IMR-90 (cell line): ENCODE measurements at regions not wholly inside any gene's neighbourhood (a gene's known extent, or its start where the extent isn't known, plus 50 kb on each side); places are given as distances from the start of the nearest gene placed in this dataset.

Source experiments
- BHLHE40 ChIP-seq: fragments of 150-350 bp; IDR thresholded peaks from 2 replicates; pipeline ENCODE4 v1.6.1; 2016; ENCODE audit warnings: mild to moderate bottlenecking, low read depth, low read length
- MAZ ChIP-seq: IDR thresholded peaks from 2 replicates; pipeline ENCODE4 v1.6.1; 2012; ENCODE audit warnings: low read depth, mild to moderate bottlenecking, low read length, improper control_type of control experiment, moderate library complexity, borderline replicate concordance
- POLR2A ChIP-seq: IDR thresholded peaks from 2 replicates; pipeline ENCODE4 v1.6.1; 2012; ENCODE audit warnings: mild to moderate bottlenecking, low read depth, low read length
- RAD21 ChIP-seq: IDR thresholded peaks from 2 replicates; pipeline ENCODE4 v1.6.1; 2012; ENCODE audit warnings: low read length, improper control_type of control experiment
- TF ChIP-seq, protein P1 (sequence below): conservative IDR thresholded peaks from 2 replicates; pipeline ENCODE4 v1.5.1; 2012; ENCODE audit warnings: mild to moderate bottlenecking, low read depth, low read length, improper control_type of control experiment

DNA sequence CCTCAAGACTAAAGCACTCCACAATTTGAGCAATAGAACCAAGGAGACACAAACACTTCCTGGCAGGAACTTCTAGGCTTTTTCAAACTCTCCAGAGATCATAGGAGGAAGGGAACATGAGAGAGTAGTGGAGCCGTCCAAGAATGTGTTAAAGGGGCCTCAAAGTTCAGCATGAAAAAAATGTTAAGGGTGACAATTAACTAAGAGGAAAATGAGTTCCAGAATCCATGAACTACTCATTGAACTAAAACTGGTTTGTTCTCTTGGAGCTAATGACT is 122.0 kb downstream of the WIF1 start:
- no peak for TF ChIP-seq POLR2A
- no peak for TF ChIP-seq BHLHE40
- no peak for TF ChIP-seq MAZ
- TF ChIP-seq, protein P1, sequence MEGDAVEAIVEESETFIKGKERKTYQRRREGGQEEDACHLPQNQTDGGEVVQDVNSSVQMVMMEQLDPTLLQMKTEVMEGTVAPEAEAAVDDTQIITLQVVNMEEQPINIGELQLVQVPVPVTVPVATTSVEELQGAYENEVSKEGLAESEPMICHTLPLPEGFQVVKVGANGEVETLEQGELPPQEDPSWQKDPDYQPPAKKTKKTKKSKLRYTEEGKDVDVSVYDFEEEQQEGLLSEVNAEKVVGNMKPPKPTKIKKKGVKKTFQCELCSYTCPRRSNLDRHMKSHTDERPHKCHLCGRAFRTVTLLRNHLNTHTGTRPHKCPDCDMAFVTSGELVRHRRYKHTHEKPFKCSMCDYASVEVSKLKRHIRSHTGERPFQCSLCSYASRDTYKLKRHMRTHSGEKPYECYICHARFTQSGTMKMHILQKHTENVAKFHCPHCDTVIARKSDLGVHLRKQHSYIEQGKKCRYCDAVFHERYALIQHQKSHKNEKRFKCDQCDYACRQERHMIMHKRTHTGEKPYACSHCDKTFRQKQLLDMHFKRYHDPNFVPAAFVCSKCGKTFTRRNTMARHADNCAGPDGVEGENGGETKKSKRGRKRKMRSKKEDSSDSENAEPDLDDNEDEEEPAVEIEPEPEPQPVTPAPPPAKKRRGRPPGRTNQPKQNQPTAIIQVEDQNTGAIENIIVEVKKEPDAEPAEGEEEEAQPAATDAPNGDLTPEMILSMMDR: no peak
- TF ChIP-seq RAD21: no peak
